Muscle layer of colon (tissue), 2 donors: ENCODE measurements at regions not wholly inside any gene's neighbourhood (a gene's known extent, or its start where the extent isn't known, plus 50 kb on each side); places are given as distances from the start of the nearest gene placed in this dataset.

ENCODE experiments used
- H3K27ac ChIP-seq: one replicate; pipeline ENCODE4 v1.7.0; 2013; ENCODE audit warnings: low read depth, mild to moderate bottlenecking, low read length, moderate library complexity
- H3K27me3 ChIP-seq, 2 donors: one replicate each; pipeline ENCODE4 v1.7.0; 2013; ENCODE audit warnings: low read length in 2 of 2, mild to moderate bottlenecking in 2 of 2; ENCODE audit not compliant: insufficient read depth in 2 of 2, control insufficient read depth in 1 of 2
- H3K36me3 ChIP-seq: one replicate; pipeline ENCODE4 v1.7.0; 2013; ENCODE audit warnings: mild to moderate bottlenecking, low read length; ENCODE audit not compliant: insufficient read depth
- H3K4me1 ChIP-seq: one replicate; pipeline ENCODE4 v1.7.0; 2013; ENCODE audit warnings: mild to moderate bottlenecking, low read length; ENCODE audit not compliant: insufficient read depth
- H3K4me3 ChIP-seq, 2 donors: one replicate each; pipeline ENCODE4 v1.7.0; 2013; ENCODE audit warnings: low read length in 2 of 2, low read depth in 1 of 2, mild to moderate bottlenecking in 1 of 2, moderate library complexity in 1 of 2
- H3K9ac ChIP-seq: one replicate; pipeline ENCODE4 v1.7.0; 2013; ENCODE audit warnings: low read length
- H3K9me3 ChIP-seq: one replicate; pipeline ENCODE4 v1.7.0; 2013; ENCODE audit warnings: mild to moderate bottlenecking, low read length
- donor health status: abdominal sarcoma.
- donor health status: Adenocarcinoma of cecum.

- Histone ChIP-seq H3K9ac (no peak overlapping the region), H3K4me3 (no peak overlapping the region), H3K36me3 (no peaks in the 10 kb centered on the region), H3K27ac (no peak overlapping the region), H3K9me3 (no peaks in the 10 kb centered on the region), H3K27me3 (no peaks in the 10 kb centered on the region), H3K4me1 (no peaks in the 10 kb centered on the region)
Measured at GRCh38 chr13:71964491-71965100, 97.6 kb upstream of the DACH1 start.

- Histone ChIP-seq H3K4me3 (no peak overlapping the region), H3K4me1 (no peaks in the 10 kb centered on the region), H3K27ac (no peak overlapping the region), H3K9me3 (no peaks in the 10 kb centered on the region), H3K27me3 (no peaks in the 10 kb centered on the region), H3K36me3 (no peaks in the 10 kb centered on the region), H3K9ac (no peak overlapping the region)
Measured at GRCh38 chr13:71962735-71963134, 95.7 kb upstream of the DACH1 start.

GRCh38 chr13:71962126-71962525 is 95.1 kb upstream of the DACH1 start:
- Histone ChIP-seq H3K27me3 (no peaks in the 10 kb centered on the region), H3K36me3 (no peaks in the 10 kb centered on the region), H3K4me3 (no peak overlapping the region), H3K4me1 (no peaks in the 10 kb centered on the region), H3K27ac (no peak overlapping the region), H3K9me3 (no peaks in the 10 kb centered on the region), H3K9ac (no peak overlapping the region)

- H3K4me1 ChIP-seq: no peaks in the 10 kb centered on the region
- H3K27me3 ChIP-seq: no peaks in the 10 kb centered on the region
- H3K27ac ChIP-seq: no peak overlapping the region
- no peak overlapping the region for H3K9ac ChIP-seq
- H3K4me3 ChIP-seq: no peak overlapping the region
- no peaks in the 10 kb centered on the region for H3K9me3 ChIP-seq
- H3K36me3 ChIP-seq: no peaks in the 10 kb centered on the region
Measured at GRCh38 chr13:71949441-71949840, 82.4 kb upstream of the DACH1 start.

GRCh38 chr13:71939186-71939585 is 72.2 kb upstream of the DACH1 start:
- Histone ChIP-seq H3K9ac (no peak overlapping the region), H3K27ac (no peak overlapping the region)

GRCh38 chr13:71935166-71935840 is 68.3 kb upstream of the DACH1 start:
- H3K4me1 ChIP-seq: no peaks in the 10 kb centered on the region
- no peaks in the 10 kb centered on the region for H3K36me3 ChIP-seq
- no peaks in the 10 kb centered on the region for H3K27me3 ChIP-seq
- H3K4me3 ChIP-seq: no peak overlapping the region
- no peaks in the 10 kb centered on the region for H3K9me3 ChIP-seq
- no peak overlapping the region for H3K9ac ChIP-seq
- no peak overlapping the region for H3K27ac ChIP-seq

More at GRCh38 chr13:71939186-71939585, 72.2 kb upstream of the DACH1 start:
- H3K9me3 ChIP-seq: no peaks in the 10 kb centered on the region
- no peaks in the 10 kb centered on the region for H3K36me3 ChIP-seq
- H3K4me1 ChIP-seq: no peaks in the 10 kb centered on the region
- H3K4me3 ChIP-seq: no peak overlapping the region
- no peaks in the 10 kb centered on the region for H3K27me3 ChIP-seq

- Histone ChIP-seq H3K27ac (no peak overlapping the region), H3K4me3 (no peak overlapping the region), H3K9ac (no peak overlapping the region), H3K4me1 (no peaks in the 10 kb centered on the region), H3K9me3 (no peaks in the 10 kb centered on the region), H3K27me3 (no peaks in the 10 kb centered on the region), H3K36me3 (no peaks in the 10 kb centered on the region)
Measured at GRCh38 chr13:71924931-71925330, 57.9 kb upstream of the DACH1 start.

- H3K9ac ChIP-seq: no peak overlapping the region
- no peaks in the 10 kb centered on the region for H3K27me3 ChIP-seq
- H3K4me3 ChIP-seq: no peak overlapping the region
- no peak overlapping the region for H3K27ac ChIP-seq
- no peaks in the 10 kb centered on the region for H3K9me3 ChIP-seq
- H3K36me3 ChIP-seq: no peaks in the 10 kb centered on the region
- no peaks in the 10 kb centered on the region for H3K4me1 ChIP-seq
Measured at GRCh38 chr13:71922194-71922593, 55.2 kb upstream of the DACH1 start.
